ENCODE measurements at regions not wholly inside any gene's neighbourhood (a gene's known extent, or its start where the extent isn't known, plus 50 kb on each side); places are given as distances from the start of the nearest gene placed in this dataset.

GRCh38 chr5:8363138-8363537 lies 494.2 kb downstream of the MTRR start:
- no peaks in the 10 kb centered on the region for H3K27me3 ChIP-seq (ENCODE audit: control insufficient read depth in 1 of 2, insufficient read depth in 2 of 2, low read length in 2 of 2)
- H4K20me1 ChIP-seq (ENCODE audit: insufficient read depth, low read length), result no peaks in the 10 kb centered on the region
- H3K4me2 ChIP-seq (ENCODE audit: low read depth, low read length), result no peak overlapping the region
- DNase-seq (ENCODE audit: low spot score) (no peak), ATAC-seq (no peak), FAIRE-seq (no peak)
- CTCF ChIA-PET (ENCODE audit: low intra/inter-chr PET ratio, low total read pairs), result no interaction called here
- intact Hi-C loops (cut with micrococcal nuclease; ENCODE audit: unreplicated experiment), result no loop called here
- POLR2A ChIA-PET, result no interaction called here
- no peaks in the 10 kb centered on the region for H3K9me3 ChIP-seq (ENCODE audit: low read length)
- in situ Hi-C loops (cut with HindIII; ENCODE audit: extremely low pct_ligation_motif_present, low pct_unique_long_range_greater_than_20kb), result no loop called here
- H3K79me2 ChIP-seq (ENCODE audit: insufficient read depth, low read length), result no peaks in the 10 kb centered on the region
- H3K9ac ChIP-seq (ENCODE audit: insufficient read depth, low read depth, low read length), result no peak overlapping the region
- WGBS (ENCODE audit: low lambda C conversion rate), result 19% methylated on average over 3 of the region's 3 CpGs
- H3K4me1 ChIP-seq (ENCODE audit: insufficient read depth, low read length), result no peaks in the 10 kb centered on the region
- H3K4me3 ChIP-seq (replicated peaks in 1 of 3; ENCODE audit: insufficient read depth in 1 of 3, low read depth in 2 of 3, low read length in 3 of 3), result no peak overlapping the region
- no peak overlapping the region for H3K27ac ChIP-seq (ENCODE audit: extremely low read length, insufficient read depth, low read length)
- no TSS peak for BruUV-seq (replicated peaks)
- TF ChIP-seq ZNF263 (CRISPR knock-in tag; IDR thresholded peaks at IDR 0.05), result no peak
- H2AFZ ChIP-seq (ENCODE audit: low read length), result no peak overlapping the region
- no peaks in the 10 kb centered on the region for H3K36me3 ChIP-seq (replicated peaks in 1 of 2; ENCODE audit: control insufficient read depth in 1 of 2, insufficient read depth in 2 of 2, low read length in 2 of 2)

- Histone ChIP-seq H3K79me2 (ENCODE audit: insufficient read depth, low read length) (no peaks in the 10 kb centered on the region), H3K4me3 (replicated peaks in 1 of 3; ENCODE audit: insufficient read depth in 1 of 3, low read depth in 2 of 3, low read length in 3 of 3) (no peak overlapping the region), H3K9ac (ENCODE audit: insufficient read depth, low read depth, low read length) (no peak overlapping the region), H3K27me3 (ENCODE audit: control insufficient read depth in 1 of 2, insufficient read depth in 2 of 2, low read length in 2 of 2) (no peaks in the 10 kb centered on the region), H3K4me2 (ENCODE audit: low read depth, low read length) (no peak overlapping the region), H3K36me3 (replicated peaks in 1 of 2; ENCODE audit: control insufficient read depth in 1 of 2, insufficient read depth in 2 of 2, low read length in 2 of 2) (no peaks in the 10 kb centered on the region), H3K4me1 (ENCODE audit: insufficient read depth, low read length) (no peaks in the 10 kb centered on the region), H3K27ac (ENCODE audit: extremely low read length, insufficient read depth, low read length) (no peak overlapping the region), H4K20me1 (ENCODE audit: insufficient read depth, low read length) (no peaks in the 10 kb centered on the region), H2AFZ (ENCODE audit: low read length) (no peak overlapping the region), H3K9me3 (ENCODE audit: low read length) (no peaks in the 10 kb centered on the region)
- DNase-seq (ENCODE audit: low spot score), result no peak
- no peak for FAIRE-seq
- in situ Hi-C loops (cut with HindIII; ENCODE audit: extremely low pct_ligation_motif_present, low pct_unique_long_range_greater_than_20kb) (no loop called here), intact Hi-C loops (cut with micrococcal nuclease; ENCODE audit: unreplicated experiment) (no loop called here)
- TF ChIP-seq ZC3H13 (CRISPR knock-in tag; IDR thresholded peaks at IDR 0.05) (no peak), ZNF333 (CRISPR knock-in tag; IDR thresholded peaks at IDR 0.05; ENCODE audit: borderline replicate concordance) (no peak), STAT6 (CRISPR knock-in tag; IDR thresholded peaks at IDR 0.05; ENCODE audit: borderline replicate concordance) (no peak), ZEB1 (IDR thresholded peaks at IDR 0.05; ENCODE audit: insufficient replicate concordance, low read depth) (no peak), E2F2 (CRISPR knock-in tag; IDR thresholded peaks at IDR 0.05; ENCODE audit: borderline replicate concordance) (no peak), ZBTB44 (CRISPR knock-in tag; IDR thresholded peaks at IDR 0.05) (no peak), NFE2 (CRISPR knock-in tag; IDR thresholded peaks at IDR 0.05) (no peak)
- WGBS (ENCODE audit: low lambda C conversion rate), result 18% methylated on average over 6 of the region's 6 CpGs
- CTCF ChIA-PET (ENCODE audit: low intra/inter-chr PET ratio, low total read pairs), result no interaction called here
- no TSS peak for BruUV-seq (replicated peaks)
- ATAC-seq, result no peak
- POLR2A ChIA-PET, result no interaction called here
Observed at GRCh38 chr5:8366266-8366665, 497.3 kb downstream of the MTRR start.
